ENCODE measurements at regions not wholly inside any gene's neighbourhood (a gene's known extent, or its start where the extent isn't known, plus 50 kb on each side); places are given as distances from the start of the nearest gene placed in this dataset.

- 77 to 83% methylated on average over 7 of the region's 7 CpGs for WGBS, 2 donors
Measured at GRCh38 chr3:146306656-146307455, 56.0 kb upstream of the PLSCR4 start.

DNA sequence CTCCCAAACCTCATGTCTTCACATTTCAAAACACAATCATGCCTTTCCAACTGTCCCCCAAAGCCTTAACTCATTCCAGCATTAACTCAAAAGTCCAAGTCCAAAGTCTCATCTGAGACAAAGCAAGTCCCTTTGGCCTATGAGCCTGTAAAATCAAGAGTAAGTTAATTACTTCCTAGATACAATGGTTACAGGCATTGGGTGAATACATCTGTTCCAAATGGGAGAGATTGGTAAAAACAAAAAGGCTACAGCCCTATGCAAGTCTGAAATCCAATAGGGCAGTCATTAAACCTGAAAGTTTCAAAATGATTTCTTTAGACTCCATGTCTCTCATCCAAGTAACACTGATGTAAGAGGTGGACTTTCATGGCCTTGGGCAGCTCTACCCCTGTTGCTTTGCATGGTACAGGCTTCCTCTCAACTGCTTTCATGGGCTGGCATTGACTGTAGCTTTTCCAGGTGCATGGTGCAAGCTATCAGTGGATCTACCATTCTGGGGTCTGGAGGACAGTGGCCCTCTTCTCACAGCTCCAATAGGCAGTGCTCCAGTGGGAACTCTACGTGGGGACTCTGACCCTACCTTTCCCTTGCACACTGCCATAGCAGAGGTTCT, 55.0 kb upstream of the PLSCR4 start:
- WGBS, 2 donors = 91 to 94% methylated on average over 1 of the region's 1 CpG
- no peaks in the 10 kb centered on the region for H3K27me3 ChIP-seq (ENCODE audit: control insufficient read depth in 3 of 3, insufficient read depth in 3 of 3, low read length in 2 of 3)
- DNase-seq (no peak), ATAC-seq (ENCODE audit: insufficient read depth, low FRiP score) (no peak)
- H3K36me3 ChIP-seq (ENCODE audit: control insufficient read depth in 4 of 4, insufficient read depth in 4 of 4, low read length in 4 of 4) = no peaks in the 10 kb centered on the region
- no peak overlapping the region for H3K27ac ChIP-seq (ENCODE audit: low read depth in 1 of 2, low read length in 1 of 2)
- H3K4me1 ChIP-seq (ENCODE audit: control insufficient read depth in 5 of 5, insufficient read depth in 5 of 5, low read length in 5 of 5) = peaks cover 0 to 37% (median 0%) of the 10 kb centered on the region in 5 donors
- H3K9ac ChIP-seq (ENCODE audit: insufficient read depth in 1 of 2, low read length in 2 of 2) = no peak overlapping the region
- H3K9me3 ChIP-seq (ENCODE audit: control insufficient read depth in 4 of 4, insufficient read depth in 3 of 4, low read length in 3 of 4) = peaks cover 0 to 2% (median 0%) of the 10 kb centered on the region in 4 donors
- TF ChIP-seq CTCF (IDR thresholded peaks at IDR 0.05; ENCODE audit: control extremely low read depth, extremely low read depth) = no peak
- no peak overlapping the region for H3K4me3 ChIP-seq

More at GRCh38 chr3:146306656-146307455, 56.0 kb upstream of the PLSCR4 start:
- DNase-seq = peak; percentile 54 to 91 (median 90)
- H3K9me3 ChIP-seq (ENCODE audit: control insufficient read depth in 4 of 4, insufficient read depth in 3 of 4, low read length in 3 of 4) = peaks cover 0 to 4% (median 0%) of the 10 kb centered on the region in 4 donors
- TF ChIP-seq CTCF (IDR thresholded peaks at IDR 0.05; ENCODE audit: control extremely low read depth, extremely low read depth) = no peak
- H3K9ac ChIP-seq (ENCODE audit: insufficient read depth in 1 of 2, low read length in 2 of 2) = no peak overlapping the region
- no peaks in the 10 kb centered on the region for H3K36me3 ChIP-seq (ENCODE audit: control insufficient read depth in 4 of 4, insufficient read depth in 4 of 4, low read length in 4 of 4)
- no peak overlapping the region for H3K27ac ChIP-seq (ENCODE audit: low read depth in 1 of 2, low read length in 1 of 2)
- H3K27me3 ChIP-seq (ENCODE audit: control insufficient read depth in 3 of 3, insufficient read depth in 3 of 3, low read length in 2 of 3) = no peaks in the 10 kb centered on the region
- H3K4me1 ChIP-seq (ENCODE audit: control insufficient read depth in 5 of 5, insufficient read depth in 5 of 5, low read length in 5 of 5) = peaks cover 0 to 37% (median 0%) of the 10 kb centered on the region in 5 donors
- H3K4me3 ChIP-seq = no peak overlapping the region
- ATAC-seq (ENCODE audit: insufficient read depth, low FRiP score) = no peak

DNA sequence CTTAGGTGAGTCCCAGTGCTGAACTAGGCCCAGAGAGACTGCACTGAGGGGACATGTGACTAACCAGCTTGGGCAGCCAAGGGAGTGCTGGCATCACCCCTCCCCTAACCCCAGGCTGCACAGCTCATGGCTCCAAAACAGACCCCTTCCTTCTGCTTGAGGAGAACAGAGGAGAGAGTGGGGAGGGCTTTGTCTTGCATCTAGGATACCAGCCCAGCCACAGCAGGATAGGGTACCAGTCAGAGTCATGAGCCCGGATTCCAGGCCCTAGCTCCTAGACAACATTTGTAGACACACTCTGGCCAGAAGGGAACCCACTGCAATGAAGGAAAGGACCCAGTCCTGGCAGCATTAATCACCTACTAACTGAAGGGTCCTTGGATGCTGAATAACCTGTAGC, 49.9 kb upstream of the PLSCR4 start:
- peaks cover 0 to 10% (median 0%) of the 10 kb centered on the region in 5 donors for H3K4me1 ChIP-seq (ENCODE audit: control insufficient read depth in 5 of 5, insufficient read depth in 5 of 5, low read length in 5 of 5)
- no peak for TF ChIP-seq CTCF (IDR thresholded peaks at IDR 0.05; ENCODE audit: control extremely low read depth, extremely low read depth)
- H3K36me3 ChIP-seq (ENCODE audit: control insufficient read depth in 4 of 4, insufficient read depth in 4 of 4, low read length in 4 of 4) = no peaks in the 10 kb centered on the region
- H3K9me3 ChIP-seq (ENCODE audit: control insufficient read depth in 4 of 4, insufficient read depth in 3 of 4, low read length in 3 of 4) = no peaks in the 10 kb centered on the region
- DNase-seq (no peak), ATAC-seq (ENCODE audit: insufficient read depth, low FRiP score) (no peak)
- no peak overlapping the region for H3K27ac ChIP-seq (ENCODE audit: low read depth in 1 of 2, low read length in 1 of 2)
- no peak overlapping the region for H3K4me3 ChIP-seq
- H3K9ac ChIP-seq (ENCODE audit: insufficient read depth in 1 of 2, low read length in 2 of 2) = no peak overlapping the region
- no peaks in the 10 kb centered on the region for H3K27me3 ChIP-seq (ENCODE audit: control insufficient read depth in 3 of 3, insufficient read depth in 3 of 3, low read length in 2 of 3)
- WGBS, 2 donors = 87 to 93% methylated on average over 1 of the region's 1 CpG
